Fibroblast of lung (primary cell): ENCODE measurements at regions not wholly inside any gene's neighbourhood (a gene's known extent, or its start where the extent isn't known, plus 50 kb on each side); places are given as distances from the start of the nearest gene placed in this dataset.
"Not testable (repeated sequence)": the region's sequence is repeated elsewhere in the genome, so short reads cannot be mapped to it uniquely, and the experiment has no call there.

Experiments used
- DNase-seq, 2 donors: peaks; one replicate each; pipeline versions ENCODE4 v3.0.0 to v3.0.0-alpha.2; 2010; ENCODE audit warnings: low read depth in 2 of 2
- H2AFZ ChIP-seq: 2 replicates; pipeline ENCODE4 v1.5.1; 2012; ENCODE audit warnings: low read length, control low read depth, inconsistent platforms
- H3K27ac ChIP-seq: 2 replicates; pipeline ENCODE4 v1.5.1; 2011; ENCODE audit warnings: low read length, control low read depth; ENCODE audit not compliant: insufficient read depth
- H3K27me3 ChIP-seq: 2 replicates; pipeline ENCODE4 v1.5.1; 2011; ENCODE audit warnings: mild to moderate bottlenecking, low read length; ENCODE audit not compliant: control insufficient read depth, insufficient read depth
- H3K36me3 ChIP-seq: 2 replicates; pipeline ENCODE4 v1.5.1; 2011; ENCODE audit warnings: low read length; ENCODE audit not compliant: control insufficient read depth, insufficient read depth
- H3K4me1 ChIP-seq: 2 replicates; pipeline ENCODE4 v1.5.1; 2011; ENCODE audit warnings: low read length; ENCODE audit not compliant: control insufficient read depth, insufficient read depth; ENCODE audit errors: extremely low read depth
- H3K4me2 ChIP-seq: 2 replicates; pipeline ENCODE4 v1.5.1; 2011; ENCODE audit warnings: low read length, control low read depth; ENCODE audit not compliant: insufficient read depth; ENCODE audit errors: extremely low read depth
- H3K4me3 ChIP-seq, 4 experiments: fragments of 200-600 bp in 1 of 4; sonication (generic) in 1 of 4; replicated peaks in 1 of 4; 2 replicates each; pipeline ENCODE4 v1.5.1; 2011 to 2016; ENCODE audit warnings: low read length in 4 of 4, low read depth in 3 of 4, mild to moderate bottlenecking in 3 of 4, control low read depth in 2 of 4, inconsistent platforms in 1 of 4, mixed read lengths in 1 of 4; ENCODE audit not compliant: insufficient read depth in 1 of 4; ENCODE audit errors: control extremely low read depth in 1 of 4
- H3K79me2 ChIP-seq: 2 replicates; pipeline ENCODE4 v1.5.1; 2012; ENCODE audit warnings: mild to moderate bottlenecking, low read length, inconsistent platforms; ENCODE audit not compliant: control insufficient read depth, insufficient read depth
- H3K9ac ChIP-seq: 2 replicates; pipeline ENCODE4 v1.5.1; 2011; ENCODE audit warnings: mild to moderate bottlenecking, low read length, control low read depth; ENCODE audit not compliant: insufficient read depth
- H3K9me3 ChIP-seq: 2 replicates; pipeline ENCODE4 v1.5.1; 2012; ENCODE audit warnings: low read depth, low read length; ENCODE audit not compliant: control insufficient read depth, insufficient read depth
- H4K20me1 ChIP-seq: 2 replicates; pipeline ENCODE4 v1.5.1; 2011; ENCODE audit warnings: low read length; ENCODE audit not compliant: control insufficient read depth, insufficient read depth; ENCODE audit errors: extremely low read depth
- CTCF ChIP-seq, 2 donors: IDR thresholded peaks in 1 of 2; conservative IDR thresholded peaks in 1 of 2; 1 replicate in 1 of 2; 2 replicates in 1 of 2; pipeline ENCODE4 v1.5.1; 2011 to 2012; ENCODE audit warnings: low read length in 2 of 2, control low read depth in 1 of 2, inconsistent platforms in 1 of 2, low read depth in 1 of 2, mild to moderate bottlenecking in 1 of 2
- EZH2 ChIP-seq: IDR thresholded peaks from 2 replicates; pipeline ENCODE4 v1.5.1; 2012; ENCODE audit warnings: low read length, control low read depth, mild to moderate bottlenecking; ENCODE audit errors: missing control alignments

GRCh38 chr12:32975122-32975521 is 78.5 kb upstream of the PKP2 start:
- H3K9ac ChIP-seq = no peak overlapping the region
- H3K4me1 ChIP-seq = no peaks in the 10 kb centered on the region
- H4K20me1 ChIP-seq = no peaks in the 10 kb centered on the region
- H3K79me2 ChIP-seq = no peaks in the 10 kb centered on the region
- H2AFZ ChIP-seq = no peak overlapping the region
- H3K4me3 ChIP-seq = no peak overlapping the region
- no peak for DNase-seq
- no peak overlapping the region for H3K4me2 ChIP-seq
- no peak overlapping the region for H3K27ac ChIP-seq
- no peaks in the 10 kb centered on the region for H3K36me3 ChIP-seq
- no peaks in the 10 kb centered on the region for H3K27me3 ChIP-seq
- H3K9me3 ChIP-seq = no peaks in the 10 kb centered on the region
- no peak for TF ChIP-seq CTCF (conservative IDR thresholded peaks at IDR 0.05 in 1 of 2, IDR thresholded peaks at IDR 0.05 in 1 of 2; ENCODE audit: low read depth in 1 of 2, low read length in 2 of 2)
- no peak for TF ChIP-seq EZH2

GRCh38 chr12:32970465-32971110 is 74.0 kb upstream of the PKP2 start:
- no peak overlapping the region for H2AFZ ChIP-seq
- no peak overlapping the region for H3K27ac ChIP-seq
- TF ChIP-seq CTCF (conservative IDR thresholded peaks at IDR 0.05 in 1 of 2, IDR thresholded peaks at IDR 0.05 in 1 of 2; ENCODE audit: low read depth in 1 of 2, low read length in 2 of 2) = no peak
- no peak for TF ChIP-seq EZH2
- no peak for DNase-seq
- no peaks in the 10 kb centered on the region for H3K4me1 ChIP-seq
- H3K36me3 ChIP-seq = no peaks in the 10 kb centered on the region
- no peaks in the 10 kb centered on the region for H3K79me2 ChIP-seq
- H3K9me3 ChIP-seq = no peaks in the 10 kb centered on the region
- H3K4me3 ChIP-seq = no peak overlapping the region
- H3K9ac ChIP-seq = no peak overlapping the region
- H4K20me1 ChIP-seq = no peaks in the 10 kb centered on the region
- H3K27me3 ChIP-seq = no peaks in the 10 kb centered on the region
- H3K4me2 ChIP-seq = no peak overlapping the region

GRCh38 chr12:32964981-32965585 is 68.5 kb upstream of the PKP2 start:
- TF ChIP-seq CTCF (conservative IDR thresholded peaks at IDR 0.05 in 1 of 2, IDR thresholded peaks at IDR 0.05 in 1 of 2; ENCODE audit: low read depth in 1 of 2, low read length in 2 of 2) = no peak
- no peak for TF ChIP-seq EZH2
- H2AFZ ChIP-seq = no peak overlapping the region
- H3K79me2 ChIP-seq = no peaks in the 10 kb centered on the region
- no peak for DNase-seq
- H3K4me1 ChIP-seq = no peaks in the 10 kb centered on the region
- H3K4me2 ChIP-seq = no peak overlapping the region
- no peaks in the 10 kb centered on the region for H3K9me3 ChIP-seq
- H3K27ac ChIP-seq = no peak overlapping the region
- H3K36me3 ChIP-seq = no peaks in the 10 kb centered on the region
- no peak overlapping the region for H3K4me3 ChIP-seq
- no peaks in the 10 kb centered on the region for H3K27me3 ChIP-seq
- no peaks in the 10 kb centered on the region for H4K20me1 ChIP-seq
- H3K9ac ChIP-seq = no peak overlapping the region

DNA sequence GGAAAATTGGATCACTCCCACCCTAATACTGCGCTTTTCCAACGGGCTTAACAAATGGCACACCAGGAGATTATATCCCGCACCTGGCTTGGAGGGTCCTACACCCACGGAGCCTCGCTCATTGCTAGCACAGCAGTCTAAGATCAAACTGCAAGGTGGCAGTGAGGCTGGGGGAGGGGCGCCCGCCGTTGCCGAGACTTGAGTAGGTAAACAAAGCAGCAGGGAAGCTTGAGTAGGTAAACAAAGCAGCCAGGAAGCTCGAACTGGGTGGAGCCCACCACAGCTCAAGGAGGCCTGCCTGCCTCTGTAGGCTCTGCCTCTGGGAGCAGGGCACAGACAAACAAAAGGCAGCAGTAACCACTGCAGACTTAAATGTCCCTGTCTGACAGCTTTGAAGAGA is 59.8 kb upstream of the PKP2 start:
- not testable (repeated sequence) for H3K27ac ChIP-seq, H3K4me1 ChIP-seq, H3K9ac ChIP-seq, H4K20me1 ChIP-seq, H3K36me3 ChIP-seq, H3K27me3 ChIP-seq, H3K79me2 ChIP-seq, H2AFZ ChIP-seq, H3K9me3 ChIP-seq, H3K4me2 ChIP-seq, DNase-seq, H3K4me3 ChIP-seq
